IMR-90 (cell line): ENCODE measurements at regions not wholly inside any gene's neighbourhood (a gene's known extent, or its start where the extent isn't known, plus 50 kb on each side); places are given as distances from the start of the nearest gene placed in this dataset.

Source experiments
- ATAC-seq: fragments of 200-7000 bp; cut with Tn5 transposase; 2 replicates; pipeline ENCODE4 v1.9.1; 2020; ENCODE audit warnings: low read depth, mild to moderate bottlenecking, moderate library complexity
- BruUV-seq: library from RNA; stranded (reverse); fragments of 400-500 nt; replicated peaks from 2 replicates; lab custom pipeline; 2021; lab: Mats Ljungman, UMichigan
- CTCF ChIA-PET: fragments of 300-600 bp; formaldehyde crosslinking; extraction: SDS; loops from one replicate; lab custom pipeline; 2021; ENCODE audit warnings: antibody characterized with exemption; lab: Yijun Ruan, JAX
- POLR2A ChIA-PET: fragments of 300-600 bp; sonication (Branson Sonifier 250); formaldehyde crosslinking; loops from one replicate; lab custom pipeline; 2022; ENCODE audit warnings: antibody characterized with exemption; ENCODE audit not compliant: unreplicated experiment; lab: Charles Lee
- DNase-seq: peaks from one replicate; pipeline ENCODE4 v3.0.0; 2013
- H2AFZ ChIP-seq: replicated peaks from 2 replicates; pipeline ENCODE3; 2013; ENCODE audit warnings: low read length, mild to moderate bottlenecking; ENCODE audit not compliant: poor library complexity
- H2AK5ac ChIP-seq: 2 replicates; pipeline ENCODE4 v1.6.1; 2013; ENCODE audit warnings: low read depth, low read length, inconsistent platforms
- H2AK9ac ChIP-seq: replicated peaks from 2 replicates; pipeline ENCODE3; 2013; ENCODE audit warnings: mild to moderate bottlenecking, low read depth, low read length, moderate library complexity; ENCODE audit not compliant: poor library complexity
- H2BK120ac ChIP-seq: 2 replicates; pipeline ENCODE4 v1.6.1; 2013; ENCODE audit warnings: low read depth, low read length, inconsistent platforms
- H2BK15ac ChIP-seq: 3 replicates; pipeline ENCODE4 v1.6.1; 2013; ENCODE audit warnings: low read depth, low read length, inconsistent platforms
- H2BK20ac ChIP-seq: 2 replicates; pipeline ENCODE4 v1.6.1; 2013; ENCODE audit warnings: low read depth, mild to moderate bottlenecking, inconsistent platforms, low read length, moderate library complexity
- H2BK5ac ChIP-seq: 2 replicates; pipeline ENCODE4 v1.6.1; 2013; ENCODE audit warnings: mild to moderate bottlenecking, low read depth, low read length, inconsistent platforms; ENCODE audit not compliant: poor library complexity, severe bottlenecking
- H3K14ac ChIP-seq: replicated peaks from 2 replicates; pipeline ENCODE4 v1.6.1; 2013; ENCODE audit warnings: low read depth, low read length, inconsistent platforms
- H3K18ac ChIP-seq: 2 replicates; pipeline ENCODE4 v1.6.1; 2013; ENCODE audit warnings: low read depth, low read length, control low read depth
- H3K23ac ChIP-seq: 2 replicates; pipeline ENCODE4 v1.6.1; 2013; ENCODE audit warnings: low read depth, low read length, inconsistent platforms
- H3K27ac ChIP-seq: 2 replicates; pipeline ENCODE4 v1.5.1; 2013; ENCODE audit warnings: mild to moderate bottlenecking, control low read depth, low read length; ENCODE audit not compliant: insufficient read depth
- H3K27me3 ChIP-seq: 2 replicates; pipeline ENCODE4 v1.6.1; 2013; ENCODE audit warnings: low read length; ENCODE audit not compliant: control insufficient read depth, insufficient read depth
- H3K36me3 ChIP-seq: 2 replicates; pipeline ENCODE4 v1.6.1; 2013; ENCODE audit warnings: low read length, mixed read lengths; ENCODE audit not compliant: control insufficient read depth, insufficient read depth
- H3K4ac ChIP-seq: 2 replicates; pipeline ENCODE4 v1.6.1; 2013; ENCODE audit warnings: low read depth, low read length, inconsistent platforms
- H3K4me1 ChIP-seq: 2 replicates; pipeline ENCODE4 v1.6.1; 2013; ENCODE audit warnings: low read length, mixed read lengths; ENCODE audit not compliant: control insufficient read depth, insufficient read depth
- H3K4me2 ChIP-seq: 2 replicates; pipeline ENCODE4 v1.6.1; 2013; ENCODE audit warnings: low read depth, mild to moderate bottlenecking, control low read depth, low read length, moderate library complexity
- H3K4me3 ChIP-seq: 2 replicates; pipeline ENCODE4 v1.5.1; 2013; ENCODE audit warnings: low read depth, mild to moderate bottlenecking, control low read depth, low read length, moderate library complexity; ENCODE audit not compliant: insufficient read depth
- H3K56ac ChIP-seq: 2 replicates; pipeline ENCODE4 v1.6.1; 2013; ENCODE audit warnings: low read length, inconsistent platforms; ENCODE audit not compliant: insufficient read depth; ENCODE audit errors: extremely low read depth
- H3K79me1 ChIP-seq, 2 experiments: 2 replicates each; pipeline ENCODE4 v1.6.1; 2013; ENCODE audit warnings: low read length in 2 of 2, inconsistent platforms in 1 of 2, low read depth in 1 of 2
- H3K9ac ChIP-seq: 2 replicates; pipeline ENCODE4 v1.6.1; 2013; ENCODE audit warnings: low read depth, low read length, control low read depth
- H3K9me1 ChIP-seq: 2 replicates; pipeline ENCODE4 v1.6.1; 2013; ENCODE audit warnings: low read length, inconsistent platforms; ENCODE audit not compliant: insufficient read depth
- H3K9me3 ChIP-seq: 2 replicates; pipeline ENCODE4 v1.6.1; 2013; ENCODE audit warnings: low read length; ENCODE audit not compliant: control insufficient read depth, insufficient read depth
- H4K20me1 ChIP-seq: 2 replicates; pipeline ENCODE4 v1.6.1; 2013; ENCODE audit warnings: low read length, inconsistent platforms; ENCODE audit not compliant: insufficient read depth
- H4K5ac ChIP-seq: 2 replicates; pipeline ENCODE4 v1.6.1; 2013; ENCODE audit warnings: mild to moderate bottlenecking, low read depth, low read length, control low read depth
- H4K8ac ChIP-seq, 2 experiments: 2 replicates each; pipeline ENCODE4 v1.6.1; 2013; ENCODE audit warnings: low read depth in 2 of 2, low read length in 2 of 2, control low read depth in 1 of 2, inconsistent platforms in 1 of 2
- H4K91ac ChIP-seq: 2 replicates; pipeline ENCODE4 v1.6.1; 2013; ENCODE audit warnings: low read depth, low read length, inconsistent platforms; ENCODE audit not compliant: insufficient read depth
- CEBPB ChIP-seq: IDR thresholded peaks from 2 replicates; pipeline ENCODE4 v1.6.1; 2012; ENCODE audit warnings: low read depth, low read length, improper control_type of control experiment
- MAFK ChIP-seq: IDR thresholded peaks from 2 replicates; pipeline ENCODE4 v1.6.1; 2012; ENCODE audit warnings: low read depth, low read length, improper control_type of control experiment
- MXI1 ChIP-seq: IDR thresholded peaks from 2 replicates; pipeline ENCODE4 v1.6.1; 2012; ENCODE audit warnings: low read depth, mild to moderate bottlenecking, low read length, moderate library complexity, borderline replicate concordance
- RFX5 ChIP-seq: IDR thresholded peaks from 2 replicates; pipeline ENCODE4 v1.8.0; 2012; ENCODE audit warnings: low read depth, mild to moderate bottlenecking, low read length, moderate library complexity
- WGBS, 2 experiments: methylation state at CpG; one replicate each; pipeline versions ENCODE4 v1.1.5 to v1.1.7; 2013; ENCODE audit warnings: missing lambda C conversion rate in 2 of 2; ENCODE audit not compliant: insufficient read length in 1 of 2; ENCODE audit errors: extremely low coverage in 2 of 2; 5-methylcytosine and 5-hydroxymethylcytosine counted together
- dilution Hi-C: fragments of 300-500 bp; cut with HindIII; formaldehyde crosslinking; loops from one replicate; pipeline ENCODE4 v1.14.3; 2018; ENCODE audit warnings: low sequenced_read_pairs; ENCODE audit not compliant: unreplicated experiment
- in situ Hi-C: fragments of 300-500 bp; cut with MboI; formaldehyde crosslinking; loops from 3 replicates; pipeline ENCODE4 v1.14.3; 2019; ENCODE audit warnings: low sequenced_read_pairs, inconsistent platforms, mixed read lengths
- intact Hi-C: fragments of 100-400 bp; cut with micrococcal nuclease; formaldehyde crosslinking; loops from 2 replicates; pipeline ENCODE4 v1.10.0; 2022
- TF ChIP-seq, protein P1 (sequence below): conservative IDR thresholded peaks from 2 replicates; pipeline ENCODE4 v1.5.1; 2012; ENCODE audit warnings: mild to moderate bottlenecking, low read depth, low read length, improper control_type of control experiment
- TF ChIP-seq, protein P2 (sequence below): fragments of 150-350 bp; IDR thresholded peaks from 2 replicates; pipeline ENCODE4 v1.6.1; 2017; ENCODE audit warnings: mild to moderate bottlenecking, antibody characterized with exemption, low read length, low read depth

DNA sequence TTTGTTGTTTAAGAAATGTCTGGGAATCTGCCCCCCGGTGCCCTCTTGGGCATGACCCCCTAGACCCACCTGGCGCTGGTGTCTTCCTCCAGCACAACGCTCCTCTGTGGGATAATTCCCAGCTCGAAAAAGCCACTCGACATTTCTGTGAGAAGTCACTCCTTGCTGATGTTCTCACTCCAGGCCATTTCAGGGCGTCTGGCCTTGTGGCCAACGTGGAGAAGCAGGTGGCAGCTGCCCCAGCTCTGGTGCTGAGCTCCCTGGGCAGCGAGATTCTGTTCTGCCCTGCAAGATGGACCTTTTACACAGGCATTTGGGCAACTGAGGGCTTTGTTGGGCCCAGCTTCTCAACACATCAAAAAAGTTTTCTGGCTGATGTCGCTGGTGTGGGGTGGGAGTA lies 147.7 kb upstream of the WNT4 start:
- no peak for TF ChIP-seq MXI1
- no peak for TF ChIP-seq MAFK
- TF ChIP-seq, protein P1, sequence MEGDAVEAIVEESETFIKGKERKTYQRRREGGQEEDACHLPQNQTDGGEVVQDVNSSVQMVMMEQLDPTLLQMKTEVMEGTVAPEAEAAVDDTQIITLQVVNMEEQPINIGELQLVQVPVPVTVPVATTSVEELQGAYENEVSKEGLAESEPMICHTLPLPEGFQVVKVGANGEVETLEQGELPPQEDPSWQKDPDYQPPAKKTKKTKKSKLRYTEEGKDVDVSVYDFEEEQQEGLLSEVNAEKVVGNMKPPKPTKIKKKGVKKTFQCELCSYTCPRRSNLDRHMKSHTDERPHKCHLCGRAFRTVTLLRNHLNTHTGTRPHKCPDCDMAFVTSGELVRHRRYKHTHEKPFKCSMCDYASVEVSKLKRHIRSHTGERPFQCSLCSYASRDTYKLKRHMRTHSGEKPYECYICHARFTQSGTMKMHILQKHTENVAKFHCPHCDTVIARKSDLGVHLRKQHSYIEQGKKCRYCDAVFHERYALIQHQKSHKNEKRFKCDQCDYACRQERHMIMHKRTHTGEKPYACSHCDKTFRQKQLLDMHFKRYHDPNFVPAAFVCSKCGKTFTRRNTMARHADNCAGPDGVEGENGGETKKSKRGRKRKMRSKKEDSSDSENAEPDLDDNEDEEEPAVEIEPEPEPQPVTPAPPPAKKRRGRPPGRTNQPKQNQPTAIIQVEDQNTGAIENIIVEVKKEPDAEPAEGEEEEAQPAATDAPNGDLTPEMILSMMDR, result no peak
- TF ChIP-seq, protein P2, sequence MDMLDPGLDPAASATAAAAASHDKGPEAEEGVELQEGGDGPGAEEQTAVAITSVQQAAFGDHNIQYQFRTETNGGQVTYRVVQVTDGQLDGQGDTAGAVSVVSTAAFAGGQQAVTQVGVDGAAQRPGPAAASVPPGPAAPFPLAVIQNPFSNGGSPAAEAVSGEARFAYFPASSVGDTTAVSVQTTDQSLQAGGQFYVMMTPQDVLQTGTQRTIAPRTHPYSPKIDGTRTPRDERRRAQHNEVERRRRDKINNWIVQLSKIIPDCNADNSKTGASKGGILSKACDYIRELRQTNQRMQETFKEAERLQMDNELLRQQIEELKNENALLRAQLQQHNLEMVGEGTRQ, result no peak
- TF ChIP-seq RFX5, result no peak
- TF ChIP-seq CEBPB, result no peak
- Histone ChIP-seq H3K36me3 (no peaks in the 10 kb centered on the region), H3K9ac (no peak overlapping the region), H4K5ac (no peak overlapping the region), H3K14ac (no peak overlapping the region), H3K9me3 (peaks cover 2% of the 10 kb centered on the region; the same call in 1 of the 2 replicates), H3K79me1 (no peaks in the 10 kb centered on the region), H2BK15ac (no peak overlapping the region), H3K4ac (no peak overlapping the region), H3K27ac (no peak overlapping the region), H3K27me3 (peaks cover 51% of the 10 kb centered on the region), H3K56ac (no peak overlapping the region), H2AK5ac (no peak overlapping the region), H3K18ac (no peak overlapping the region), H2AFZ (no peak overlapping the region), H2BK5ac (no peak overlapping the region), H3K4me2 (no peak overlapping the region), H4K91ac (no peak overlapping the region), H3K9me1 (no peaks in the 10 kb centered on the region), H3K23ac (no peak overlapping the region), H2AK9ac (no peak overlapping the region), H4K20me1 (no peaks in the 10 kb centered on the region), H4K8ac (no peak overlapping the region), H3K4me1 (no peaks in the 10 kb centered on the region), H2BK120ac (no peak overlapping the region), H3K4me3 (no peak overlapping the region), H2BK20ac (no peak overlapping the region)
- ChIA-PET CTCF (no interaction called here), POLR2A (no interaction called here)
- BruUV-seq, result no TSS peak
- dilution Hi-C loops (no loop called here), intact Hi-C loops (no loop called here), in situ Hi-C loops (no loop called here)
- ATAC-seq (no peak), DNase-seq (no peak)
- 65% methylated on average over 6 of the region's 9 CpGs; no CpG with 5 or more reads in 1 of the 2 experiments for WGBS, 2 experiments
